Endothelial cell of umbilical vein (primary cell): ENCODE measurements at regions not wholly inside any gene's neighbourhood (a gene's known extent, or its start where the extent isn't known, plus 50 kb on each side); places are given as distances from the start of the nearest gene placed in this dataset.

ENCODE experiments used
- CTCF ChIP-seq, 2 donors: IDR thresholded peaks; 1 replicate in 1 of 2; 2 replicates in 1 of 2; pipeline ENCODE4 v1.5.1; 2011; ENCODE audit warnings: low read length in 2 of 2, mild to moderate bottlenecking in 2 of 2, moderate library complexity in 2 of 2, control low read depth in 1 of 2, inconsistent platforms in 1 of 2, low read depth in 1 of 2; ENCODE audit not compliant: insufficient read depth in 1 of 2; ENCODE audit errors: extremely low read depth in 1 of 2
- EZH2 ChIP-seq: IDR thresholded peaks from 2 replicates; pipeline ENCODE4 v1.6.1; 2012; ENCODE audit warnings: borderline replicate concordance, low read depth, mild to moderate bottlenecking, moderate library complexity, low read length, inconsistent platforms; ENCODE audit not compliant: severe bottlenecking
- FOS ChIP-seq: IDR thresholded peaks from 2 replicates; pipeline ENCODE4 v1.6.1; 2011; ENCODE audit warnings: mild to moderate bottlenecking, low read length, moderate library complexity, borderline replicate concordance; ENCODE audit not compliant: insufficient read depth
- POLR2A ChIP-seq: IDR thresholded peaks from 2 replicates; pipeline ENCODE4 v1.6.1; 2012; ENCODE audit warnings: low read depth, mild to moderate bottlenecking, control low read depth, low read length
- POLR2AphosphoS5 ChIP-seq: IDR thresholded peaks from 2 replicates; pipeline ENCODE4 v1.6.1; 2012; ENCODE audit warnings: low read depth, mild to moderate bottlenecking, control low read depth, low read length, moderate library complexity; ENCODE audit not compliant: insufficient read depth

DNA sequence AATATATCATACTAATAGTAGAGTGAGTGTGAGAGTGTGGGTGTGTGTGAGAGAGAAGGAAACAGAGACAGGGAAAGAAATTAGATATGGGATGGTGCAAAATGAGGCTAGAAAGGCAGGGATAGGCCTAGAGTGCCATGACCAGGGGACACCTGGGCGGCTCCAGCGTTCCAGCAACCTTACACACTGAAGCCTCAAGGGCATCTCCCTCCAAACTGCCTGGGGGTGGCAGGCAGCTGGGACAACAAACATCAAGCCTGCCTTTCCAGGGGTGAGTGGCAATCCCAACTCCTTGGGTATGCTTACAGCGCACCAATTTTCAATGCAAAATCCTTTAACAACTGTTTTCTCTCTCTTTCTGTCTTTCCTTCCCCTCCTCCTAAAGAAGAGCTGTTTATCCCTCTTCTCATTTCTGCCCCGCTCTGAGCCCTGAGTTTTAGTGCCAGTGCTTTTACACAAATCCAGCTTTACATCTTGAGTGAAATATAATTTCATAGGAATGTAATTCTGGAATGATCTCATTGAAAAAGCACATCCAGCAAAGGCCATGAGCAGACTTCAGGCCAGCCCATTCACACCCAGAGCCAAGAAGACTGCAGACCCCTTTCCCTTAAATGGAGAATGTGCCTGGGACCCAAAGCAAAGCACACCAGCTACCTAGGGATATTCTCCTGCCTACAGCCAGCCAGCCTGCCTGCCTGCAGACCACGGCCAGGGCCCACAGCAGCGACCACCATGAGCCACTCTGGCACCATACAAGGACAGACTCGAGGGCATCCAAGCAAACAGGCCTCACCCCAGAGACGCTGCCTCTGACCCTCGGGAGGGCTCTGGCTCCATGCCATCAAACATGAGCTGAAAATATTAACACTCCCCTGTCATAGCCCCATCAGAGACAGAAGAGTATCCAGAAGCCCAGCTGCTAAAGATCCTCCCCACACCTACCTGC, 90.3 kb downstream of the RPL27A start:
- TF ChIP-seq CTCF (IDR thresholded peaks at IDR 0.05; ENCODE audit: extremely low read depth in 1 of 2, insufficient read depth in 1 of 2, low read depth in 1 of 2, low read length in 2 of 2) (no peak), POLR2AphosphoS5 (no peak), EZH2 (no peak), POLR2A (no peak), FOS (no peak)
